HUES64 (cell line): ENCODE measurements at regions not wholly inside any gene's neighbourhood (a gene's known extent, or its start where the extent isn't known, plus 50 kb on each side); places are given as distances from the start of the nearest gene placed in this dataset.

ENCODE experiments used
- H3K27ac ChIP-seq: 2 replicates; pipeline ENCODE4 v1.7.0; 2013; ENCODE audit warnings: low read depth, low read length, inconsistent platforms
- H3K27me3 ChIP-seq: 2 replicates; pipeline ENCODE4 v1.6.1; 2013; ENCODE audit warnings: mild to moderate bottlenecking, low read length; ENCODE audit not compliant: insufficient read depth
- H3K36me3 ChIP-seq: 2 replicates; pipeline ENCODE4 v1.6.1; 2013; ENCODE audit warnings: mild to moderate bottlenecking, low read length; ENCODE audit not compliant: insufficient read depth
- H3K4me1 ChIP-seq: 2 replicates; pipeline ENCODE4 v1.6.1; 2013; ENCODE audit warnings: mild to moderate bottlenecking, low read length, moderate library complexity; ENCODE audit not compliant: insufficient read depth
- H3K4me3 ChIP-seq: 2 replicates; pipeline ENCODE4 v1.5.1; 2013; ENCODE audit warnings: mild to moderate bottlenecking, low read length, moderate library complexity
- H3K9ac ChIP-seq: 2 replicates; pipeline ENCODE4 v1.6.1; 2013; ENCODE audit warnings: mild to moderate bottlenecking, low read depth, low read length
- H3K9me3 ChIP-seq: 2 replicates; pipeline ENCODE4 v1.6.1; 2013; ENCODE audit warnings: low read depth, low read length; ENCODE audit not compliant: insufficient read depth
- WGBS: fragments of 150-250, 120-280 bp; methylation state at CpG from one replicate; pipeline ENCODE4 v1.1.7; 2013; ENCODE audit warnings: missing lambda C conversion rate; 5-methylcytosine and 5-hydroxymethylcytosine counted together

DNA sequence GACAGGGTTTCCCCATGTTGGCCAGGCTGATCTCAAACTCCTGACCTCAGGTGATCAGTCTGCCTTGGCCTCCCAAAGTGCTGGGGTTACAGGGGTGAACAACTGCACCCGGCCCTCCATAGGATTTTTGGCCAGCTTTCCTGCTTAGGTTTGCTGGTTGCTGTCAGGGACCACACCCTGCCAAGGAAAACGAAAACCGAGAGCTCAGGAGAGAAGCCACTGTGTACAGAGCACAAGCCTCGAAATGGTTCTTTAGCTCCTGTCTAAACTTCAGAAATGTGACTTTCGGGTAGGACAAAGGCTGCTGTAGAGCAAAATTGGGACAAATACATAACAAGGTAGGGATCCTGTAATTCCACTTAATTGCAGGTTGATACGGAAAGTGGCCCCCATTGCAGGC, 146.3 kb upstream of the ATP6AP2 start:
- H3K9me3 ChIP-seq = no peaks in the 10 kb centered on the region
- 83% methylated on average over 6 of the region's 6 CpGs for WGBS
- no peak overlapping the region; the same call in 1 of the 2 replicates for H3K9ac ChIP-seq
- H3K27me3 ChIP-seq = no peaks in the 10 kb centered on the region
- no peaks in the 10 kb centered on the region for H3K36me3 ChIP-seq
- H3K4me1 ChIP-seq = peaks cover 13% of the 10 kb centered on the region; the same call in 1 of the 2 replicates
- H3K4me3 ChIP-seq = no peak overlapping the region
- no peak overlapping the region for H3K27ac ChIP-seq

DNA sequence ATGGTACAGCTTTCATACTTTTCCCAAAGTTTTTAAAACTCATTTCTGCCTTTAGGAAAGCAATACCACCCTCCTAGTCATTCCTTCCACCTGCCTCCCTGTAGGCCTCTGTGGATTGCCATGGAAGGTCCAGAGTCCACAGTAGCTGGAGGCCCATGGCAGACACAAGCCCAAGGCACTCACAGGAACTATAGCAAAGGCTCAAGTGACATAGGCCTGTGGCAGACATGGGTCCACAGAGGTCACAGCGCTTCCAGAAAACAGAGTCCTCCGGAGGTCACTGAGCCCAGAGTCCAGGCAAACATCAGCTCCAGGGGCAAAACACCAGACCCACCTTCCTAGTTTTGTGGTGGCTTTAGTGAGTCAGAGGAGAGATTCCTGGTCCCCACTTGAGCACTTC, 147.6 kb upstream of the ATP6AP2 start:
- no peaks in the 10 kb centered on the region for H3K27me3 ChIP-seq
- H3K9ac ChIP-seq = no peak overlapping the region
- no peaks in the 10 kb centered on the region for H3K9me3 ChIP-seq
- H3K4me3 ChIP-seq = no peak overlapping the region
- peaks cover 13% of the 10 kb centered on the region; the same call in 1 of the 2 replicates for H3K4me1 ChIP-seq
- H3K36me3 ChIP-seq = no peaks in the 10 kb centered on the region
- H3K27ac ChIP-seq = no peak overlapping the region
- 100% methylated on average over 2 of the region's 2 CpGs for WGBS

DNA sequence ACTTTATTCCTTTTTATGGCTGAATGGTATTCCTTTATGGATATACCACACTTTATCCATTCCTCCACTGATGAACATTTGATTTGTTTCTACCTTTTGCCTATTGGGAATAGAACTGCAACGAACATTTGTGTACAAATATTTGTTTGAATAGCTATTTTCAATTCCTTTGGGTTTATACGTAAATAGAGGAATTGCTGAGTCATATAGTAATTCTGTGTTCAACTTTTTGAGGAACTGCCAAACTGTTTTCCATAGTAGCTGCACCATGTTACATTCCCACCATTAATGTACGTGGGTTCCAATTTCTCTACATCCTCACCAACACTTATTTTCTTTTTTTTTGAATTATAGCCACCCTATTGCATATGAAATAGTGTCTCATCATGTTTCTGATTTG, 156.5 kb upstream of the ATP6AP2 start:
- H3K36me3 ChIP-seq = no peaks in the 10 kb centered on the region
- no peaks in the 10 kb centered on the region for H3K27me3 ChIP-seq
- H3K9ac ChIP-seq = no peak overlapping the region
- H3K4me1 ChIP-seq = no peaks in the 10 kb centered on the region
- no peaks in the 10 kb centered on the region for H3K9me3 ChIP-seq
- no peak overlapping the region for H3K27ac ChIP-seq
- H3K4me3 ChIP-seq = no peak overlapping the region
- WGBS = 94% methylated on average over 3 of the region's 3 CpGs

DNA sequence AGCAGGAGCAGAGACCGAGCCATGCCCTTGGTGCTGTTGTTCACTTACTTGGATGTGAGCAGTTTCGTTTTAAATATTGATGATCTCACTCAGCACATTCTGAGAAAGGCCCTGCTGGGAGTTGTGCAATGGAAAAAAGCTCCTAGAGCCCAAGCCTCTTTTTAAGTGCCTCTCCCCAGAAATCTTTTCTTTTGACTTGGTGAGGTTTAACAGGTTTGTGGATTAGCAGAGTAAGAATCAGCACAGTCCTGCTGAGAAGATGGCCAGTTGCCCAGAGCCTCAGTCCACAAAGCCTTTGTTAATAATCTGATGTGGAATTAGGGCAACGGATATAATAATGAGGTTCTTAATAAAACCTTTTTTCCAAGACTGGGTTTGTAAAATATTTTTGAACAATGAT, 157.5 kb upstream of the ATP6AP2 start:
- H3K27ac ChIP-seq = no peak overlapping the region
- H3K36me3 ChIP-seq = no peaks in the 10 kb centered on the region
- H3K27me3 ChIP-seq = no peaks in the 10 kb centered on the region
- no peak overlapping the region for H3K4me3 ChIP-seq
- no peaks in the 10 kb centered on the region for H3K4me1 ChIP-seq
- no peak overlapping the region for H3K9ac ChIP-seq
- no peaks in the 10 kb centered on the region for H3K9me3 ChIP-seq
- WGBS = 85% methylated on average over 3 of the region's 3 CpGs

DNA sequence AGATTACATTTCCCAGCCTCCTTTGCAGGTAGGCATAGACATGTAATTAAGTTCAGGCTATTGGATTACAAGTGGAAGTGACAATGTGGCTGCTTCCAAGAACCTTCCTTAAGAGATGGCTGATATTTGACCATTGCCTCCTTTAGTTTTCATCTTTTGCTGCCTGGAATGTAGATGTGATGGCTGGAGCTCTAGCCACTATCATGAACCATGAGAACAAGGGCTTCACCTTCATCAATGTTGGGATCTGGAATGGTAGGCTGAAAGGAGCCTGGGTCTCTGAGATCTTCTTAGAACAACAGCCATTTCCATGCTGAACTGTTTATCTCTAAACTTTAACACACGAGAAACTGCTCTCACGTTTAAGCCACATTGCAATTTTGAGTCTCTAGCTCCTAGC, 158.7 kb upstream of the ATP6AP2 start:
- Histone ChIP-seq H3K9me3 (no peaks in the 10 kb centered on the region), H3K27me3 (no peaks in the 10 kb centered on the region), H3K4me1 (no peaks in the 10 kb centered on the region), H3K9ac (no peak overlapping the region), H3K36me3 (no peaks in the 10 kb centered on the region), H3K27ac (no peak overlapping the region), H3K4me3 (no peak overlapping the region)
- WGBS = 94% methylated on average over 2 of the region's 2 CpGs

- Histone ChIP-seq H3K27me3 (no peaks in the 10 kb centered on the region), H3K9ac (no peak overlapping the region), H3K27ac (no peak overlapping the region), H3K9me3 (no peaks in the 10 kb centered on the region), H3K4me3 (no peak overlapping the region), H3K4me1 (no peaks in the 10 kb centered on the region), H3K36me3 (no peaks in the 10 kb centered on the region)
- 94% methylated on average over 9 of the region's 9 CpGs for WGBS
Measured at GRCh38 chrX:40420899-40421729, 159.7 kb upstream of the ATP6AP2 start.

DNA sequence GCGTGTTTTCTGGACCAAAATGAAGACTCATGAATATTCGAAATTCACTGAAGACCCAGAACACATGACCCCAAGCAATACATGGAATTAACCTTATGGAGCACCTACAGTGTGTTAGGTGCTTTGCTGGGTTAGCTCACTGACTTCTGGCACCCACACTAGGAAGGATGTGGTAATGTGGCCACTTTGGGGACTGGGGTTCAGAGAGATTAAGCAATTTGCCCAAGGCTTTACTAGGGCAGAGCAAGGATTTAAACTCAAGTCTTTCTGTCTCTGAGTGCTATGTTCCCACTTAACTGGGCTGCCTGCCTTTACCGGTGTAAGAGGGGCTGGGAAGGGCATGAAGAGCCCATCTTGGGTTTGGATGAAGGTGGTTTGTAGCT, 162.0 kb upstream of the ATP6AP2 start:
- H3K36me3 ChIP-seq = no peaks in the 10 kb centered on the region
- no peak overlapping the region for H3K4me3 ChIP-seq
- H3K9ac ChIP-seq = no peak overlapping the region
- H3K4me1 ChIP-seq = no peaks in the 10 kb centered on the region
- 93% methylated on average over 3 of the region's 3 CpGs for WGBS
- H3K27ac ChIP-seq = no peak overlapping the region
- no peaks in the 10 kb centered on the region for H3K9me3 ChIP-seq
- no peaks in the 10 kb centered on the region for H3K27me3 ChIP-seq

- H3K9me3 ChIP-seq = no peaks in the 10 kb centered on the region
- no peak overlapping the region for H3K4me3 ChIP-seq
- H3K27me3 ChIP-seq = no peaks in the 10 kb centered on the region
- H3K36me3 ChIP-seq = no peaks in the 10 kb centered on the region
- H3K4me1 ChIP-seq = no peaks in the 10 kb centered on the region
- H3K9ac ChIP-seq = no peak overlapping the region
- no peak overlapping the region for H3K27ac ChIP-seq
- 96% methylated on average over 6 of the region's 7 CpGs for WGBS
Measured at GRCh38 chrX:40418146-40418812, 162.5 kb upstream of the ATP6AP2 start.

DNA sequence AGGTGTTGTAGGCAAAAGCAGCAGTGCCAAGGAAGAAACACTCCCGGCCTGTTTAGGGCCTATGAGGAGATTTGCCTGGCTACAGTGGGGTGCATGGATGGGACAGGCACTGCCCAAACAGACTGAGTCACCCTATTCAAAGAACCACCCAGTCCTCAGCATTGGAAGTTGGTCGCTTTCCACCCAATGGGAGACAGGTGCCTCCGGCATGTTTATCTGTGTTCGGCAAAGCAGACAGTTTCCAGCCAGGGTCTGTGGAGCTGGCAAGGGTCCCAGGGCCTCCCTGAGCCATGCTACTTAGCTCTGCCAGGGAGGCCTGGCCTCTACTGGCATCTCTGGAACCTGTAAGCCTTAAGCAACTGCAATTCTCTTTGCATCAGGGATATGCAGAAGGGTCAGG, 165.1 kb upstream of the ATP6AP2 start:
- no peak overlapping the region for H3K9ac ChIP-seq
- no peak overlapping the region for H3K27ac ChIP-seq
- H3K36me3 ChIP-seq = no peaks in the 10 kb centered on the region
- no peak overlapping the region for H3K4me3 ChIP-seq
- no peaks in the 10 kb centered on the region for H3K27me3 ChIP-seq
- WGBS = 95% methylated on average over 4 of the region's 4 CpGs
- no peaks in the 10 kb centered on the region for H3K9me3 ChIP-seq
- no peaks in the 10 kb centered on the region; the same call in 1 of the 2 replicates for H3K4me1 ChIP-seq

DNA sequence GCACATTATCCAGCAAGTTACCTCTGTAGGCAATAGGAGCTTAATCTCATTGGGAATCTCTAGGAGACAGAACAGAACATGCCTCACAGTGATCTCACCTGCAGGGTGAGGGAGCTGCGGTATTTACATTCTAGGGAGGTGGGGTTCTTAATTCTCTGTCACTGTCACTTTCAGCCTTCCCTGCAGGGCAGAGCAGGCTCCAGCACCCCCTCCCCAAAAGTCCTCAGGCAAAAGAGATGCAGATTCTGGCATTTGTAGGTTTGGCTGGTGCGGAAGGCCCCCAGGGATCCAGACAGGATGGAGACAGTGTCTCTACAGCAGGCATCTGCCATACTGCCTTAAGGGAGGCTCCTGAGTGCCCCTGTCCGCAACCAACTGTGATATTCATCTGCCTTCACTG, 166.4 kb upstream of the ATP6AP2 start:
- no peaks in the 10 kb centered on the region for H3K27me3 ChIP-seq
- H3K9me3 ChIP-seq = no peaks in the 10 kb centered on the region
- no peaks in the 10 kb centered on the region for H3K36me3 ChIP-seq
- H3K4me1 ChIP-seq = no peaks in the 10 kb centered on the region; the same call in 1 of the 2 replicates
- 44% methylated on average over 3 of the region's 3 CpGs for WGBS
- no peak overlapping the region for H3K9ac ChIP-seq
- H3K4me3 ChIP-seq = no peak overlapping the region
- no peak overlapping the region for H3K27ac ChIP-seq

GRCh38 chrX:40411340-40412111, 169.2 kb upstream of the ATP6AP2 start:
- Histone ChIP-seq H3K9me3 (no peaks in the 10 kb centered on the region), H3K27ac (no peak overlapping the region), H3K4me1 (no peaks in the 10 kb centered on the region; the same call in 1 of the 2 replicates), H3K9ac (no peak overlapping the region), H3K36me3 (no peaks in the 10 kb centered on the region), H3K27me3 (no peaks in the 10 kb centered on the region), H3K4me3 (no peak overlapping the region)
- WGBS = 77% methylated on average over 7 of the region's 8 CpGs
